Tibial nerve (tissue), 4 donors: ENCODE measurements at regions not wholly inside any gene's neighbourhood (a gene's known extent, or its start where the extent isn't known, plus 50 kb on each side); places are given as distances from the start of the nearest gene placed in this dataset.
"Not testable (repeated sequence)": the region's sequence is repeated elsewhere in the genome, so short reads cannot be mapped to it uniquely, and the experiment has no call there.

ENCODE experiments used
- DNase-seq, 2 donors: peaks; one replicate each; pipeline ENCODE4 v3.0.0-alpha.2; 2019; ENCODE audit warnings: low spot score in 2 of 2
- H3K27ac ChIP-seq, 4 donors: fragments of 200-600 bp; sonication (generic) in 3 of 4; one replicate each; pipeline ENCODE4 v1.5.1; 2017 to 2019; ENCODE audit warnings: mild to moderate bottlenecking in 1 of 4
- H3K27me3 ChIP-seq, 2 donors: fragments of 200-600 bp; sonication (generic) in 1 of 2; one replicate each; pipeline versions ENCODE4 v1.5.1 to v1.6.0; 2017 to 2019
- H3K36me3 ChIP-seq, 3 donors: fragments of 200-600 bp; sonication (generic); one replicate each; pipeline ENCODE4 v1.5.1; 2018 to 2019
- H3K4me1 ChIP-seq, 4 donors: fragments of 200-600 bp; sonication (generic) in 3 of 4; one replicate each; pipeline ENCODE4 v1.5.1; 2017 to 2019
- H3K4me3 ChIP-seq, 4 donors: fragments of 200-600 bp; sonication (generic) in 3 of 4; one replicate each; pipeline ENCODE4 v1.5.1; 2017 to 2019; ENCODE audit warnings: mild to moderate bottlenecking in 1 of 4, moderate library complexity in 1 of 4
- H3K9me3 ChIP-seq, 4 donors: fragments of 200-600 bp; sonication (generic) in 3 of 4; one replicate each; pipeline ENCODE4 v1.5.1; 2017 to 2019
- CTCF ChIP-seq, 5 experiments: fragments of 200-600 bp in 3 of 5; fragments of 450-650 bp in 2 of 5; sonication (generic) in 3 of 5; IDR thresholded peaks; one replicate each; pipeline ENCODE4 v1.5.1; 2016 to 2019; ENCODE audit warnings: antibody characterized with exemption in 5 of 5, mild to moderate bottlenecking in 3 of 5, moderate library complexity in 2 of 5
- EP300 ChIP-seq, 2 donors: sonication (generic); formaldehyde crosslinking; IDR thresholded peaks; one replicate each; pipeline ENCODE4 v1.6.1; 2017; ENCODE audit warnings: antibody characterized with exemption in 2 of 2, mild to moderate bottlenecking in 1 of 2
- POLR2A ChIP-seq, 2 donors: fragments of 450-650 bp; IDR thresholded peaks; one replicate each; pipeline ENCODE4 v1.6.1; 2017; ENCODE audit warnings: antibody characterized with exemption in 2 of 2, mild to moderate bottlenecking in 2 of 2, moderate library complexity in 2 of 2
- WGBS, 2 donors: methylation state at CpG; one replicate each; pipeline ENCODE4 v1.1.5; 2018; 5-methylcytosine and 5-hydroxymethylcytosine counted together

GRCh38 chr6:55931101-55931500 is 55.7 kb upstream of the BMP5 start:
- Histone ChIP-seq H3K27me3 (no peaks in the 10 kb centered on the region), H3K9me3 (no peaks in the 10 kb centered on the region), H3K4me1 (no peaks in the 10 kb centered on the region), H3K27ac (no peak overlapping the region), H3K4me3 (no peak overlapping the region), H3K36me3 (no peaks in the 10 kb centered on the region)
- 76 to 79% methylated on average over 3 of the region's 3 CpGs for WGBS, 2 donors
- TF ChIP-seq EP300 (IDR thresholded peaks at IDR 0.05) (no peak), POLR2A (IDR thresholded peaks at IDR 0.05) (no peak), CTCF (IDR thresholded peaks at IDR 0.05) (no peak)
- DNase-seq = no peak

- WGBS, 2 donors = 79 to 83% methylated on average over 2 of the region's 2 CpGs
- H3K36me3 ChIP-seq, DNase-seq, H3K27me3 ChIP-seq, H3K4me1 ChIP-seq, H3K9me3 ChIP-seq, H3K4me3 ChIP-seq, H3K27ac ChIP-seq: not testable (repeated sequence)
Observed at GRCh38 chr6:55927713-55928112, 52.3 kb upstream of the BMP5 start.

- TF ChIP-seq CTCF (IDR thresholded peaks at IDR 0.05) = no peak
- TF ChIP-seq EP300 (IDR thresholded peaks at IDR 0.05) = no peak
- TF ChIP-seq POLR2A (IDR thresholded peaks at IDR 0.05) = no peak
- Histone ChIP-seq H3K36me3 (no peaks in the 10 kb centered on the region), H3K27ac (no peak overlapping the region), H3K4me3 (no peak overlapping the region), H3K4me1 (no peaks in the 10 kb centered on the region), H3K9me3 (no peaks in the 10 kb centered on the region), H3K27me3 (no peaks in the 10 kb centered on the region)
- WGBS, 2 donors = 87 to 97% methylated on average over 1 of the region's 1 CpG
- no peak for DNase-seq
Observed at GRCh38 chr6:55925292-55925691, 49.9 kb upstream of the BMP5 start.
